GM11168 (cell line): ENCODE measurements at regions not wholly inside any gene's neighbourhood (a gene's known extent, or its start where the extent isn't known, plus 50 kb on each side); places are given as distances from the start of the nearest gene placed in this dataset.

Experiments
- in situ Hi-C: fragments of 300-500 bp; cut with MboI; formaldehyde crosslinking; loops from one replicate; pipeline ENCODE4 v1.12.0; 2022; ENCODE audit warnings: low sequenced_read_pairs; ENCODE audit not compliant: unreplicated experiment

DNA sequence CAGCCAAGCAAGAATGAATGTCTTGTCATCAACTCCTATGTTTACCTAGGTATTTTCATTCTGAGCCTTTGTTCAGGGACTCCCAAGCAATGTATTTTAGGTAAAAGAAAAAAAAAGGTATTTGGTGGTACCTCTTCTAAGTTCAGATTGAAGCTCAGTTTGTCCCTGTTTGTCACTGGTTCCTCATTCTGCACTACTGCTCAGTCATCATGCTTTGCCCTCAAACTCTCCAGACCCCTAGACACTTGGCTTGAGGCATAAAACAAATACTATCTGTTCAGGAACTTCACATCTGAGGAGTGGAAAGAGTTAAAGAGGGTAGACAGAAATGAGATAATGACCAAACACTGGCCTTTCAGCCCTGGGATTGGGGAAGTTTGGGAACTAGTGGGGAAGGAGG, 163.6 kb upstream of the HNRNPA3 start:
- in situ Hi-C loops, result no loop called here

- in situ Hi-C loops, result no loop called here
These were observed 161.3 kb upstream of the HNRNPA3 start for GRCh38 chr2:177051278-177051677.

DNA sequence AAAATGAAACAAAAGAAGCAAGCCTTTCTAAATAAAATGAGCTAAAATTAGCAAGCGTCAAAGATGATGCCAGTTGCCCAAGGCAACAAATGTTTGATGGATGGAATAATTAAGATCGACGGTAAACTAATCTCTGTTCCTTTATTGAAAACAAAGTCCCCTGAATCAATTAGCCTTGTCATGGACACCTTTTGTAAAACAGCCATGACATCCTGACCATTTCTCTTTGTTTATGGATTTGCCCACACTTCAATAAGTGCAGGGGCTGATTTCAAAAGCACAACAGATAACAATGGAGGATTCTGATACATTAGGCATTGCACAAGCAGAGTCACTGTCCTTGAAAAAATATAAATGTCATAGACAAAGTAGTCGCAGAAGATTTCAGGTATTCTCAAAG, 160.1 kb upstream of the HNRNPA3 start:
- in situ Hi-C loops, result no loop called here

- in situ Hi-C loops, result no loop called here
These were observed 159.6 kb upstream of the HNRNPA3 start for GRCh38 chr2:177053038-177053437.

- in situ Hi-C loops, result no loop called here
These were observed 158.9 kb upstream of the HNRNPA3 start for GRCh38 chr2:177053716-177054115.

GRCh38 chr2:177056481-177056929, 156.1 kb upstream of the HNRNPA3 start:
- in situ Hi-C loops, result no loop called here

GRCh38 chr2:177058747-177059146, 153.8 kb upstream of the HNRNPA3 start:
- in situ Hi-C loops, result no loop called here

DNA sequence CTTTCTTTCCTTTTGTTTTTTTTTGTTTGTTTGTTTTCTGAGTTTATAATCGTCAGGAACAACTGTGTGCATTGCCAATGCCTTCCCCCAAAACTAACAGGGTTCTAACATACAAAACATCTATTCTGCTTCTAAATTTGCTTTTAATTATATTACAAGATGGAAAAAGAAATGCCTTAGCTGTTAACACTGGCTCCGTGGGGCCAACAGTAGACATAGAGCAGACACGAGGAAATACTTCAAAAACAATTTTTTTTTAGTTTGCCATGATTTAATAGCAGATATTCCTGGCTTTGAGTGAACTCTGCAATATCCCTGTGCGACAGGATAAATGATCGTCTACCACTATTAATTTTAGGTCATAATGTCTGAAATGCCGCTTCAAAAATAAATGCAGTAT, 153.3 kb upstream of the HNRNPA3 start:
- in situ Hi-C loops, result no loop called here

DNA sequence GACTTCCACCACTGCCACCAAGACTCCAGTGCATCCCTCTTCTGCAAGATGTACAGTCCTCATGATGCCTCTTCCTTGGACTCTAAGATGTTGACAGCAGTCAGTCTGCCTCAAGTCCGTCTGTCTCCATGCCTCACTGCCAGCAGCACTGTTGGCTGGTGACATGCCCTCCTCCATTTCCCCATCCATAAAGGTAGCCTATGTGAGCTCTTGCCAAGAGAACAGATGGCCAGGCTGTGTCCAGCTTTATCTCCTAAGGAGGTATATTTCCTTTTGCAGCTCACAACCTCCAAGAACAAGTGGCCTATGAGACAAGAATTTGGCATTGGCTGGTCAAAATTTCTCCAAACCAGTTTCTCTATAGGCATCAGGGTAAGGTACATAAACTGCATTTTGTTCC, 149.3 kb upstream of the HNRNPA3 start:
- in situ Hi-C loops, result no loop called here

GRCh38 chr2:177064422-177064821, 148.2 kb upstream of the HNRNPA3 start:
- in situ Hi-C loops, result no loop called here

GRCh38 chr2:177068967-177069366, 143.6 kb upstream of the HNRNPA3 start:
- in situ Hi-C loops, result no loop called here

DNA sequence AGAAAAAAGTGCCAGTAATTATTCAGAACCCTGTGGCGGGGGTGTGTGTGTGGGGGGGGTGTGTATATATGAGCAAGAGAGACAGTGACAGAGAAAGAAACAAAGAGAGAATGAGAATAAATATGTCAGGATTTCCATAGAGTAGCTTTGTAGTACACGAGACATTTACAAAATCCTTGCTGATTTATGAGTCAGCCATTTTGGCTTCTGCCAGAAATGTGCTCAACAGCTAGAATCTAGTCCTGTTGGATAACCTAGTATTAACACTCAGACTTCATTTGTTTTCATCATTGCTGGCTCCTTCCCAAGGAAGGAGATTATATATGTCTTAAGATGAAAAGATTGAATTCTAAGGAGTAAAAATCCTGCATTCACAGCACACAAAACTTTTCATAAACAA, 140.5 kb upstream of the HNRNPA3 start:
- in situ Hi-C loops, result no loop called here

DNA sequence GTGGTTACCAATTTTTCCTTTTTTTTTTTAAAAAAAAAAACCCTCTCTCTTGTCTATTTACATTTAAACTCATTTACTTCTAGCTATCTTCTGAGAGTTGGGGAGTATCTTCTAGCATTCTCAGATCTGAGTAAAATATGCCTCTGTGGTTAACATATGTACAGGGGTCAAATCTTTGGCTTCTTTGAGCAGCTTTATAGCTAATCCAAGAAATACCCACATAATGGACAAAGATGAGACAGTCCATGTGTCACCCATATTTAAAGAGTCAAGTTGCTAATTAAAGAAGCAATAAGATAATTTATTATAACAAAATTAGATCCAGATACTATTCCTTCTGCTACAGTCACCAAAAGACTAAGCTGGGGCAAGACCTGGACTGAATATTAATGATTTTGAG, 139.0 kb upstream of the HNRNPA3 start:
- in situ Hi-C loops, result no loop called here

- in situ Hi-C loops, result no loop called here
These were observed 138.4 kb upstream of the HNRNPA3 start for GRCh38 chr2:177074099-177074710.

DNA sequence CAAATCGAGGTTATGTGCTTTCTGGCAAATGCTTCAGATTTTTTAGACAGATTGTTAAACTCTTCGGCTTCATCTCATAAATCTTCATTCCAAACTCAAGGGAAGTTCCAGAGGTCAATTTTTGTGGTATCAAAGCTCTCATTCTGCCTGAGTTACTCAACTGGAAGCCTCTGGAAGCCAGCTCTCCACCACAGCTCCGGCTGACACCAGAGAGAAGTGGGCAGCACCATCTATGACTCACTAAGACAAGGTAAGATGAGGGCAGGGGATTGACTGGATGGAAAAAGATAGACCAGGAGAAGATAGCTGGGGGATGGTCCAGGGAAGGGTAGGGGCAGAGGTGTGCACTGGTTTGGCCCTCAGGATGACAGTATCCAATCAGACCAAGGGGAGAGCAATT, 137.3 kb upstream of the HNRNPA3 start:
- in situ Hi-C loops, result no loop called here

- in situ Hi-C loops, result no loop called here
These were observed 135.9 kb upstream of the HNRNPA3 start for GRCh38 chr2:177076636-177077179.

- in situ Hi-C loops, result no loop called here
These were observed 134.8 kb upstream of the HNRNPA3 start for GRCh38 chr2:177077778-177078177.

GRCh38 chr2:177078416-177078815, 134.2 kb upstream of the HNRNPA3 start:
- in situ Hi-C loops, result no loop called here

- in situ Hi-C loops, result no loop called here
These were observed 133.7 kb upstream of the HNRNPA3 start for GRCh38 chr2:177078855-177079254.

DNA sequence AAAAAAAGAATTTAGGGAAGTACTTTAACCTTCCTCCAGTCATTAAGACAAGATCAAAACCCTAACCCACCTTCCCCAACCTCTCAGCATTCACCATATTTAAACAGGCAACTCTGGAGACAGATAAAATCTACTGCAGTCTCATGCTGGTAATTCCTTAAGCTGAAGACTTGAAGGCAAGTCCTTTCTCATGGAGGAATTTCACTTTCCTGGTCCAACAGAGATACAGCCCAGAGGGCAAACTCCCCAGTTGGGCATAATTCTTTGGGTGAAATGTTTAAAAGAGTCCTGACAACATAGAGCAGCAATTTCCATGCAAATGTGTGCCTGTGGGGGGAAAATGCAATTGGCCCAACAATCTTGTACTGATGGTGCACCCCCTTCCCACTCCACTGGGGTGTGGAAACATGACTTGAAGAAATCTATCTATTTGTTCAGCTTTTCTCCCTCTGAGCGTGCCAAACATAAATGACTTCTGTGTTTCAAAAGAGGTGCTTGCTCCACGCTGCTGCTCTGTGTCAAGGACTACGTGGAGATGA, 131.8 kb upstream of the HNRNPA3 start:
- in situ Hi-C loops, result no loop called here

DNA sequence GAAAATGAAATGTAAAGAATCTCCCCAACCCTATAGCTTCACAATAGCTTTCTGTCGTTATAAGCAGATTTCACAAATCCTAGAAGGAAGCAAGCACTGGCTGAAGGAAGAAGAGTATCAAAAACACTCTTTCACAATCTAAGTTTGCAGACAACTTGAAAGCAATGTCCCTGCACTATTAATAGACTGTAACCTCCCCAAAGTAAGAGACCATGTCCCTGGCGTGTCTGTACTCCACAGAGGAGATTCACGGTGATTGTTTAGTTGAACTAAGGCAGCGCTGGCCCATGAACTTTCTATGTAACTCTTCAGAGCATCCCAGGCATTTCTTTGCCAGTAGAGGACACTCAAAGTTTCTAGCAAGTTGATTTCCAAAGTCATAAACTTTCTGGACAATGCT, 128.0 kb upstream of the HNRNPA3 start:
- in situ Hi-C loops, result no loop called here

DNA sequence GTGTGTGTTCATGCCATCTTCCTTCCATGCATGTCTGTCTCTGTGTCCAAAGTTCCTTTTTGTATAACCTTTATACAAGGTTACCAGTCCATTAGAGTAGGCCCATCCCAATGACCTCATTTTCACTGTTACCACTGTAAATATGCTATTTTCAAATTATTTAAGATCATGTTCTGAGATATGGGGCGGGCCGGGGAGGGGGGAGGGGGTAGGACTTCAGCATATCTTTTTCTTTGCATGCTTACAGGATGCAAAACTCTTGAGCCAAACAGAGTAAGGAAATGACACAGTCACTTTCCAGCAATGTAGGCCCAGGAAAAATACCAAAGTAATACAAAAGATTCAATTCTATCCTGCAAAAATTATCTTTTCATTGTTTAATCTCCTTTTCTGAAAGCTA, 124.1 kb upstream of the HNRNPA3 start:
- in situ Hi-C loops, result no loop called here
